ENCODE measurements at regions not wholly inside any gene's neighbourhood (a gene's known extent, or its start where the extent isn't known, plus 50 kb on each side); places are given as distances from the start of the nearest gene placed in this dataset.

- TF ChIP-seq, protein P1, sequence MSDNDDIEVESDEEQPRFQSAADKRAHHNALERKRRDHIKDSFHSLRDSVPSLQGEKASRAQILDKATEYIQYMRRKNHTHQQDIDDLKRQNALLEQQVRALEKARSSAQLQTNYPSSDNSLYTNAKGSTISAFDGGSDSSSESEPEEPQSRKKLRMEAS (IDR thresholded peaks at IDR 0.05), result no peak
- TF ChIP-seq RAD21 (IDR thresholded peaks at IDR 0.05; ENCODE audit: low read depth) (no peak), CEBPB (IDR thresholded peaks at IDR 0.05) (no peak), ZBTB7A (IDR thresholded peaks at IDR 0.05; ENCODE audit: low read depth) (no peak), TEAD4 (IDR thresholded peaks at IDR 0.05) (no peak), CREB1 (IDR thresholded peaks at IDR 0.05; ENCODE audit: low read depth) (no peak), TAF1 (IDR thresholded peaks at IDR 0.05; ENCODE audit: low read depth) (no peak)
- TF ChIP-seq, protein P2, sequence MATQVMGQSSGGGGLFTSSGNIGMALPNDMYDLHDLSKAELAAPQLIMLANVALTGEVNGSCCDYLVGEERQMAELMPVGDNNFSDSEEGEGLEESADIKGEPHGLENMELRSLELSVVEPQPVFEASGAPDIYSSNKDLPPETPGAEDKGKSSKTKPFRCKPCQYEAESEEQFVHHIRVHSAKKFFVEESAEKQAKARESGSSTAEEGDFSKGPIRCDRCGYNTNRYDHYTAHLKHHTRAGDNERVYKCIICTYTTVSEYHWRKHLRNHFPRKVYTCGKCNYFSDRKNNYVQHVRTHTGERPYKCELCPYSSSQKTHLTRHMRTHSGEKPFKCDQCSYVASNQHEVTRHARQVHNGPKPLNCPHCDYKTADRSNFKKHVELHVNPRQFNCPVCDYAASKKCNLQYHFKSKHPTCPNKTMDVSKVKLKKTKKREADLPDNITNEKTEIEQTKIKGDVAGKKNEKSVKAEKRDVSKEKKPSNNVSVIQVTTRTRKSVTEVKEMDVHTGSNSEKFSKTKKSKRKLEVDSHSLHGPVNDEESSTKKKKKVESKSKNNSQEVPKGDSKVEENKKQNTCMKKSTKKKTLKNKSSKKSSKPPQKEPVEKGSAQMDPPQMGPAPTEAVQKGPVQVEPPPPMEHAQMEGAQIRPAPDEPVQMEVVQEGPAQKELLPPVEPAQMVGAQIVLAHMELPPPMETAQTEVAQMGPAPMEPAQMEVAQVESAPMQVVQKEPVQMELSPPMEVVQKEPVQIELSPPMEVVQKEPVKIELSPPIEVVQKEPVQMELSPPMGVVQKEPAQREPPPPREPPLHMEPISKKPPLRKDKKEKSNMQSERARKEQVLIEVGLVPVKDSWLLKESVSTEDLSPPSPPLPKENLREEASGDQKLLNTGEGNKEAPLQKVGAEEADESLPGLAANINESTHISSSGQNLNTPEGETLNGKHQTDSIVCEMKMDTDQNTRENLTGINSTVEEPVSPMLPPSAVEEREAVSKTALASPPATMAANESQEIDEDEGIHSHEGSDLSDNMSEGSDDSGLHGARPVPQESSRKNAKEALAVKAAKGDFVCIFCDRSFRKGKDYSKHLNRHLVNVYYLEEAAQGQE (IDR thresholded peaks at IDR 0.05; ENCODE audit: low read depth), result no peak
These were observed 102.4 kb upstream of the ARMC2 start for GRCh38 chr6:108745664-108746336.

- no peak for TF ChIP-seq TEAD4 (IDR thresholded peaks at IDR 0.05)
- TF ChIP-seq, protein P2 (IDR thresholded peaks at IDR 0.05; ENCODE audit: low read depth), result no peak
- TF ChIP-seq ZBTB7A (IDR thresholded peaks at IDR 0.05; ENCODE audit: low read depth), result no peak
- TF ChIP-seq CEBPB (IDR thresholded peaks at IDR 0.05), result no peak
- TF ChIP-seq NFIC (IDR thresholded peaks at IDR 0.05), result no peak
- no peak for TF ChIP-seq FOXM1 (IDR thresholded peaks at IDR 0.05; ENCODE audit: borderline replicate concordance, low read depth)
- TF ChIP-seq, protein P1 (IDR thresholded peaks at IDR 0.05), result no peak
- TF ChIP-seq YY1 (IDR thresholded peaks at IDR 0.05; ENCODE audit: low read depth), result no peak
- no peak for TF ChIP-seq EGR1 (IDR thresholded peaks at IDR 0.05)
- no peak; the same call in 1 of the 2 replicates for TF ChIP-seq RAD21 (IDR thresholded peaks at IDR 0.05; ENCODE audit: low read depth)
- no peak for TF ChIP-seq TAF1 (IDR thresholded peaks at IDR 0.05; ENCODE audit: low read depth)
- TF ChIP-seq EP300 (IDR thresholded peaks at IDR 0.05; ENCODE audit: borderline replicate concordance), result no peak
- TF ChIP-seq, protein P3, sequence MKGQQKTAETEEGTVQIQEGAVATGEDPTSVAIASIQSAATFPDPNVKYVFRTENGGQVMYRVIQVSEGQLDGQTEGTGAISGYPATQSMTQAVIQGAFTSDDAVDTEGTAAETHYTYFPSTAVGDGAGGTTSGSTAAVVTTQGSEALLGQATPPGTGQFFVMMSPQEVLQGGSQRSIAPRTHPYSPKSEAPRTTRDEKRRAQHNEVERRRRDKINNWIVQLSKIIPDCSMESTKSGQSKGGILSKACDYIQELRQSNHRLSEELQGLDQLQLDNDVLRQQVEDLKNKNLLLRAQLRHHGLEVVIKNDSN (IDR thresholded peaks at IDR 0.05), result no peak
- no peak for TF ChIP-seq CREB1 (IDR thresholded peaks at IDR 0.05; ENCODE audit: low read depth)
- TF ChIP-seq TCF12 (IDR thresholded peaks at IDR 0.05; ENCODE audit: low read depth), result no peak
These were observed 101.9 kb upstream of the ARMC2 start for GRCh38 chr6:108746366-108746765.

DNA sequence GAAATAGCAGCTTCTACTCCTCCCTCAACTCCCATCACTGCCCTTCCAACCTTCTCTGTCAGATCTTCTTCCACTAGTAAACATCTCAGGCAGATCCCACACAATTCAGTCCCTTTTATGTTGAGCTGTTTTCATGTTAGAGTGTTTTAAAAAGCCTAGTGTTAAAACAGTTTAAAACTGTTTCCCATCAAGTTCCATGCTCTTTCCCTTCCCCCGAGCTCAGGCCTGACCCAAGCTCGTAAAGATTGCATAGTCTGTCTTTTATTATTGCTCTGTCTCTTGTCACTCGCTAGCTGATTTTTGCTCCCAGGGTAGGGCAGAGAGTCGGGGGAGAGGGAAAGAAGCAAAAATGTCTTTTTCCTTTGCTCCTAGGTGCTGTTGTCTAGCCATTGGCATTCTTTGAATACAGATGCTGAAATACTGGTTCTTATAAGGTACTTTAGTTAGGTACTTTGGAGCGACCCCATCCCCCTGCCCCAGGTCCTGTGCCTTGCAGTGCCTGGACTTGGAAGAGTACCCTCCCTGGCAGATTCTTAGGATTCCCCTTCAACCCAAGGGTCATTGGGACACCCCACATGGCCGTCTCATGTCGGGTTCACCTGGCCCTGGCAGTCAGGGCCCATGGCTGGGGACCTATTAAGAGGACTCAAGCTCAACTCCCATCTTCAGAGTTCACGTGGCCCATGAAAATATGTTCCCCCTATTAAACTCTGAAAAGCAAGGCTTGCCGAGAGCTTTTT lies 101.2 kb upstream of the ARMC2 start:
- TF ChIP-seq, protein P3 (IDR thresholded peaks at IDR 0.05), result no peak
- TF ChIP-seq TAF1 (IDR thresholded peaks at IDR 0.05; ENCODE audit: low read depth), result no peak
- TF ChIP-seq EGR1 (IDR thresholded peaks at IDR 0.05), result no peak
- TF ChIP-seq EP300 (IDR thresholded peaks at IDR 0.05; ENCODE audit: borderline replicate concordance), result no peak
- TF ChIP-seq, protein P1 (IDR thresholded peaks at IDR 0.05), result no peak

GRCh38 chr6:108748055-108748454 lies 100.2 kb upstream of the ARMC2 start:
- no peak for TF ChIP-seq YY1 (IDR thresholded peaks at IDR 0.05; ENCODE audit: low read depth)
- no peak for TF ChIP-seq ZBTB7A (IDR thresholded peaks at IDR 0.05; ENCODE audit: low read depth)
- no peak for TF ChIP-seq FOXM1 (IDR thresholded peaks at IDR 0.05; ENCODE audit: borderline replicate concordance, low read depth)
- TF ChIP-seq TEAD4 (IDR thresholded peaks at IDR 0.05), result no peak
- TF ChIP-seq EGR1 (IDR thresholded peaks at IDR 0.05), result no peak

DNA sequence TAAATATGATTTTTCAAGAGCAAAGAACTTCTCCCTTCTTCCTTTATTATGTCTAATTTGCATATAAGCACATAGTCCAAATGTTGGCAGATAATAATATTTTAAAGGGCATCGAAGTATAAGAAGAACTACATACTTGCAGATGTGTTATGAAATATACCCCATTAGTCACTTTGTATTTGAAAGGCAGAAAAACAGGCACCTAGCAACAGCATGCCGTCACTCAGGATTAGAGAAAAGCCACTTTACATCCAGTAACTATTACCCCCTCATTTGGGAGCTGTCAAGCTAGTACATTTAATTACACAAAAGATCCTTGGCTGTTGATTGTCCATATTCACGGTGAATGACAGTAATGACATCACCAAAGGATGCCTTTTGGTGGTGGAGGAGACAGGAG lies 99.3 kb upstream of the ARMC2 start:
- TF ChIP-seq ZBTB7A (IDR thresholded peaks at IDR 0.05; ENCODE audit: low read depth) (no peak), RAD21 (IDR thresholded peaks at IDR 0.05; ENCODE audit: low read depth) (no peak), FOXM1 (IDR thresholded peaks at IDR 0.05; ENCODE audit: borderline replicate concordance, low read depth) (no peak), TAF1 (IDR thresholded peaks at IDR 0.05; ENCODE audit: low read depth) (no peak), TEAD4 (IDR thresholded peaks at IDR 0.05) (no peak), NFIC (IDR thresholded peaks at IDR 0.05) (no peak)
- TF ChIP-seq, protein P1 (IDR thresholded peaks at IDR 0.05), result no peak
- TF ChIP-seq, protein P2 (IDR thresholded peaks at IDR 0.05; ENCODE audit: low read depth), result no peak

Measured in Ishikawa (cell line).